Dendritic cell treated with granulocyte-macrophage colony-stimulating factor and Interleukin-4, amounts not matched to agents 40 ng/mL and 50 ng/mL, for 4 days (primary cell): ENCODE measurements at regions not wholly inside any gene's neighbourhood (a gene's known extent, or its start where the extent isn't known, plus 50 kb on each side); places are given as distances from the start of the nearest gene placed in this dataset.

Experiments used
- H3K27ac Mint-ChIP-seq: one replicate; pipeline ENCODE4 v1.8.0; 2022; ENCODE audit warnings: mild to moderate bottlenecking, mixed read lengths
- H3K27me3 Mint-ChIP-seq: one replicate; pipeline ENCODE4 v1.8.0; 2022; ENCODE audit warnings: mild to moderate bottlenecking, mixed read lengths
- H3K36me3 Mint-ChIP-seq: one replicate; pipeline ENCODE4 v1.8.0; 2022; ENCODE audit warnings: low read depth, mixed read lengths
- H3K4me1 Mint-ChIP-seq: one replicate; pipeline ENCODE4 v1.8.0; 2022; ENCODE audit warnings: low read depth, mixed read lengths
- H3K4me3 Mint-ChIP-seq: one replicate; pipeline ENCODE4 v1.8.0; 2022; ENCODE audit warnings: mild to moderate bottlenecking, moderate library complexity, mixed read lengths
- H3K9me3 Mint-ChIP-seq: one replicate; pipeline ENCODE4 v1.8.0; 2022; ENCODE audit warnings: mixed read lengths
- intact Hi-C: fragments of 100-400 bp; cut with micrococcal nuclease; formaldehyde crosslinking; loops from one replicate; pipeline ENCODE4 v1.15.0; 2022

- intact Hi-C loops = no loop called here
- Mint-ChIP-seq H3K27ac (no peak overlapping the region), H3K4me3 (no peak overlapping the region), H3K36me3 (no peaks in the 10 kb centered on the region), H3K9me3 (peaks cover 12% of the 10 kb centered on the region), H3K4me1 (no peaks in the 10 kb centered on the region), H3K27me3 (no peaks in the 10 kb centered on the region)
Observed at GRCh38 chr4:44118971-44119680, 329.5 kb downstream of the KCTD8 start.

GRCh38 chr4:44120646-44121045 is 328.0 kb downstream of the KCTD8 start:
- Mint-ChIP-seq H3K4me1 (no peaks in the 10 kb centered on the region), H3K27me3 (no peaks in the 10 kb centered on the region), H3K36me3 (no peaks in the 10 kb centered on the region), H3K4me3 (no peak overlapping the region), H3K9me3 (peaks cover 8% of the 10 kb centered on the region), H3K27ac (no peak overlapping the region)
- intact Hi-C loops = no loop called here

- H3K27ac Mint-ChIP-seq = no peak overlapping the region
- peaks cover 8% of the 10 kb centered on the region for H3K9me3 Mint-ChIP-seq
- H3K4me3 Mint-ChIP-seq = no peak overlapping the region
- no peaks in the 10 kb centered on the region for H3K4me1 Mint-ChIP-seq
- intact Hi-C loops = no loop called here
- H3K36me3 Mint-ChIP-seq = no peaks in the 10 kb centered on the region
- no peaks in the 10 kb centered on the region for H3K27me3 Mint-ChIP-seq
Observed at GRCh38 chr4:44121210-44121609, 327.4 kb downstream of the KCTD8 start.
